Endothelial cell of umbilical vein (primary cell): ENCODE measurements at regions not wholly inside any gene's neighbourhood (a gene's known extent, or its start where the extent isn't known, plus 50 kb on each side); places are given as distances from the start of the nearest gene placed in this dataset.

Source experiments
- BruUV-seq: library from RNA; stranded (reverse); fragments of 400-500 nt; replicated peaks from 2 replicates; lab custom pipeline; 2021; lab: Mats Ljungman, UMichigan
- CTCF ChIA-PET: fragments of 300-600, 350-600 bp; sonication (Branson Sonifier 250); formaldehyde crosslinking; loops from one replicate; lab custom pipeline; 2021; ENCODE audit warnings: antibody characterized with exemption, inconsistent platforms; lab: Charles Lee
- POLR2A ChIA-PET: fragments of 300-600, 350-600 bp; sonication (Branson Sonifier 250); formaldehyde crosslinking; loops from one replicate; lab custom pipeline; 2021; ENCODE audit warnings: antibody characterized with exemption, inconsistent platforms; lab: Charles Lee
- DNase-seq: peaks from one replicate; pipeline ENCODE4 v3.0.0-alpha.2; 2011; ENCODE audit warnings: low read depth, low spot score
- FAIRE-seq: peaks from 2 replicates; lab custom pipeline; 2011; peaks lifted over from hg19 to GRCh38; lab: Jason Lieb, UNC
- H2AFZ ChIP-seq: 2 replicates; pipeline ENCODE4 v1.6.0; 2012; ENCODE audit warnings: low read depth, low read length, control low read depth, inconsistent platforms
- H3K27ac ChIP-seq: 2 replicates; pipeline ENCODE4 v1.5.1; 2011; ENCODE audit warnings: low read depth, mild to moderate bottlenecking, control low read depth, low read length, moderate library complexity; ENCODE audit not compliant: insufficient read depth
- H3K27me3 ChIP-seq, 2 experiments: 2 replicates each; pipeline versions ENCODE4 v1.6.0 to v1.6.1; 2011; ENCODE audit warnings: low read length in 2 of 2, mixed read lengths in 1 of 2; ENCODE audit not compliant: control insufficient read depth in 2 of 2, insufficient read depth in 2 of 2
- H3K36me3 ChIP-seq, 2 experiments: 2 replicates in 1 of 2; 3 replicates in 1 of 2; pipeline ENCODE4 v1.5.1; 2011; ENCODE audit warnings: low read length in 2 of 2, mild to moderate bottlenecking in 1 of 2, moderate library complexity in 1 of 2; ENCODE audit not compliant: control insufficient read depth in 2 of 2, insufficient read depth in 2 of 2; ENCODE audit errors: extremely low read depth in 1 of 2
- H3K4me1 ChIP-seq: 3 replicates; pipeline ENCODE4 v1.5.1; 2011; ENCODE audit warnings: mild to moderate bottlenecking, low read length; ENCODE audit not compliant: control insufficient read depth, insufficient read depth; ENCODE audit errors: extremely low read depth
- H3K4me2 ChIP-seq: 2 replicates; pipeline ENCODE4 v1.6.1; 2011; ENCODE audit warnings: low read length, control low read depth, mixed read lengths; ENCODE audit not compliant: insufficient read depth
- H3K4me3 ChIP-seq, 3 experiments: fragments of 200-600 bp in 1 of 3; sonication (generic), shearing (Covaris generic) in 1 of 3; replicated peaks in 1 of 3; 2 replicates each; pipeline ENCODE4 v1.5.1; 2011 to 2016; ENCODE audit warnings: control low read depth in 3 of 3, low read length in 3 of 3, mild to moderate bottlenecking in 2 of 3, inconsistent platforms in 1 of 3, low read depth in 1 of 3, moderate library complexity in 1 of 3; ENCODE audit not compliant: insufficient read depth in 1 of 3
- H3K79me2 ChIP-seq: 2 replicates; pipeline ENCODE4 v1.6.0; 2012; ENCODE audit warnings: low read length, inconsistent platforms; ENCODE audit not compliant: control insufficient read depth, insufficient read depth
- H3K9ac ChIP-seq: replicated peaks from 2 replicates; pipeline ENCODE3; 2011; ENCODE audit warnings: low read length, control low read depth; ENCODE audit not compliant: insufficient read depth; ENCODE audit errors: extremely low read depth
- H3K9me1 ChIP-seq: replicated peaks from 3 replicates; pipeline ENCODE4 v1.6.0; 2011; ENCODE audit warnings: mild to moderate bottlenecking, low read length; ENCODE audit not compliant: control insufficient read depth, insufficient read depth; ENCODE audit errors: extremely low read depth
- H3K9me3 ChIP-seq: replicated peaks from 2 replicates; pipeline ENCODE4 v1.5.1; 2012; ENCODE audit warnings: low read length, inconsistent platforms; ENCODE audit not compliant: control insufficient read depth, insufficient read depth
- H4K20me1 ChIP-seq: replicated peaks from 2 replicates; pipeline ENCODE3; 2011; ENCODE audit warnings: mild to moderate bottlenecking, low read length; ENCODE audit not compliant: control insufficient read depth, insufficient read depth; ENCODE audit errors: extremely low read depth
- CTCF ChIP-seq, 2 donors: IDR thresholded peaks; 1 replicate in 1 of 2; 2 replicates in 1 of 2; pipeline ENCODE4 v1.5.1; 2011; ENCODE audit warnings: low read length in 2 of 2, mild to moderate bottlenecking in 2 of 2, moderate library complexity in 2 of 2, control low read depth in 1 of 2, inconsistent platforms in 1 of 2, low read depth in 1 of 2; ENCODE audit not compliant: insufficient read depth in 1 of 2; ENCODE audit errors: extremely low read depth in 1 of 2
- EZH2 ChIP-seq: IDR thresholded peaks from 2 replicates; pipeline ENCODE4 v1.6.1; 2012; ENCODE audit warnings: borderline replicate concordance, low read depth, mild to moderate bottlenecking, moderate library complexity, low read length, inconsistent platforms; ENCODE audit not compliant: severe bottlenecking
- FOS ChIP-seq: IDR thresholded peaks from 2 replicates; pipeline ENCODE4 v1.6.1; 2011; ENCODE audit warnings: mild to moderate bottlenecking, low read length, moderate library complexity, borderline replicate concordance; ENCODE audit not compliant: insufficient read depth
- GATA2 ChIP-seq: IDR thresholded peaks from 2 replicates; pipeline ENCODE4 v1.7.0; 2011; ENCODE audit warnings: low read depth, mild to moderate bottlenecking, moderate library complexity, mixed read lengths, low read length; ENCODE audit not compliant: insufficient read length, insufficient read depth
- JUN ChIP-seq: IDR thresholded peaks from 2 replicates; pipeline ENCODE4 v1.6.1; 2011; ENCODE audit warnings: borderline replicate concordance, low read depth; ENCODE audit not compliant: insufficient read length, insufficient read depth
- MAX ChIP-seq: IDR thresholded peaks from 2 replicates; pipeline ENCODE4 v1.6.1; 2011; ENCODE audit not compliant: insufficient read depth, insufficient read length
- MYC ChIP-seq: IDR thresholded peaks from one replicate; pipeline ENCODE4 v1.6.1; 2011; ENCODE audit warnings: mild to moderate bottlenecking, low read depth, low read length
- POLR2A ChIP-seq: IDR thresholded peaks from 2 replicates; pipeline ENCODE4 v1.6.1; 2012; ENCODE audit warnings: low read depth, mild to moderate bottlenecking, control low read depth, low read length
- POLR2AphosphoS5 ChIP-seq: IDR thresholded peaks from 2 replicates; pipeline ENCODE4 v1.6.1; 2012; ENCODE audit warnings: low read depth, mild to moderate bottlenecking, control low read depth, low read length, moderate library complexity; ENCODE audit not compliant: insufficient read depth
- dilution Hi-C: fragments of 300-500 bp; cut with MboI; formaldehyde crosslinking; loops from one replicate; pipeline ENCODE4 v1.15.0; 2019; ENCODE audit warnings: low sequenced_read_pairs; ENCODE audit not compliant: extremely low pct_ligation_motif_present
- intact Hi-C: fragments of 100-400 bp; cut with micrococcal nuclease; formaldehyde crosslinking; loops from one replicate; pipeline ENCODE4 v1.10.0; 2022

GRCh38 chr2:21245565-21245964, 121.8 kb downstream of the TDRD15 start:
- Histone ChIP-seq H3K9me1 (no peaks in the 10 kb centered on the region), H3K4me2 (no peak overlapping the region), H3K9me3 (no peaks in the 10 kb centered on the region), H3K36me3 (no peaks in the 10 kb centered on the region), H3K27me3 (no peaks in the 10 kb centered on the region), H3K27ac (no peak overlapping the region), H3K79me2 (no peaks in the 10 kb centered on the region), H2AFZ (no peak overlapping the region), H3K4me3 (no peak overlapping the region), H3K9ac (no peak overlapping the region), H4K20me1 (no peaks in the 10 kb centered on the region), H3K4me1 (no peaks in the 10 kb centered on the region)
- FAIRE-seq, result no peak
- dilution Hi-C loops, result no loop called here
- CTCF ChIA-PET, result no interaction called here
- DNase-seq, result no peak
- TF ChIP-seq MYC (no peak), CTCF (IDR thresholded peaks at IDR 0.05; ENCODE audit: extremely low read depth in 1 of 2, insufficient read depth in 1 of 2, low read depth in 1 of 2, low read length in 2 of 2) (no peak), POLR2AphosphoS5 (no peak), FOS (no peak), JUN (no peak), EZH2 (no peak), POLR2A (no peak), GATA2 (no peak), MAX (no peak)
- intact Hi-C loops, result no loop called here
- BruUV-seq, result no TSS peak
- POLR2A ChIA-PET, result no interaction called here
